H1 (cell line): ENCODE measurements at regions not wholly inside any gene's neighbourhood (a gene's known extent, or its start where the extent isn't known, plus 50 kb on each side); places are given as distances from the start of the nearest gene placed in this dataset.

ENCODE experiments used
- CTCF ChIA-PET: fragments of 300-600 bp; sonication (Branson Sonifier 250); formaldehyde crosslinking; loops from one replicate; lab custom pipeline; 2021; ENCODE audit not compliant: partially characterized antibody; lab: Charles Lee
- POLR2A ChIA-PET: fragments of 300-600 bp; sonication (Branson Sonifier 250); formaldehyde crosslinking; loops from one replicate; lab custom pipeline; 2021; ENCODE audit warnings: inconsistent platforms; ENCODE audit not compliant: partially characterized antibody; lab: Charles Lee
- DNase-seq, 2 experiments: peaks; one replicate each; pipeline versions ENCODE4 v3.0.0 to v3.0.0-alpha.2; 2010 to 2022; ENCODE audit warnings: low spot score in 2 of 2, low read depth in 1 of 2, mixed read lengths in 1 of 2
- FAIRE-seq: peaks from 2 replicates; lab custom pipeline; 2011; peaks lifted over from hg19 to GRCh38; lab: Jason Lieb, UNC
- H2AFZ ChIP-seq: 2 replicates; pipeline ENCODE4 v1.8.1; 2012; ENCODE audit warnings: low read length, inconsistent platforms
- H2AK5ac ChIP-seq: 2 replicates; pipeline ENCODE4 v1.6.1; 2013; ENCODE audit warnings: low read depth, low read length
- H2BK120ac ChIP-seq: replicated peaks from 2 replicates; pipeline ENCODE3; 2013; ENCODE audit warnings: low read depth, low read length, inconsistent platforms
- H2BK12ac ChIP-seq: 2 replicates; pipeline ENCODE4 v1.6.1; 2013; ENCODE audit warnings: low read depth, low read length
- H2BK15ac ChIP-seq: 2 replicates; pipeline ENCODE4 v1.6.1; 2013; ENCODE audit warnings: low read length
- H2BK20ac ChIP-seq: 2 replicates; pipeline ENCODE4 v1.6.1; 2013; ENCODE audit warnings: low read length
- H2BK5ac ChIP-seq: 2 replicates; pipeline ENCODE4 v1.6.1; 2013; ENCODE audit warnings: low read depth, low read length
- H3K14ac ChIP-seq: 2 replicates; pipeline ENCODE4 v1.6.1; 2013; ENCODE audit warnings: inconsistent platforms; ENCODE audit not compliant: insufficient read length
- H3K18ac ChIP-seq: 2 replicates; pipeline ENCODE4 v1.6.1; 2013; ENCODE audit warnings: low read length; ENCODE audit errors: extremely low read depth
- H3K23ac ChIP-seq: 2 replicates; pipeline ENCODE4 v1.6.1; 2013; ENCODE audit warnings: inconsistent platforms; ENCODE audit not compliant: insufficient read length
- H3K23me2 ChIP-seq: 2 replicates; pipeline ENCODE4 v1.6.1; 2013; ENCODE audit warnings: low read depth, low read length
- H3K27ac ChIP-seq: 2 replicates; pipeline ENCODE4 v1.6.1; 2011; ENCODE audit warnings: low read depth, low read length, inconsistent platforms
- H3K27me3 ChIP-seq, 4 experiments: replicated peaks in 1 of 4; 1 replicate in 1 of 4; 2 replicates in 3 of 4; pipeline versions ENCODE4 v1.6.1 to v1.8.1; 2011 to 2013; ENCODE audit warnings: low read length in 3 of 4, mild to moderate bottlenecking in 3 of 4, inconsistent platforms in 2 of 4, mixed read lengths in 2 of 4, moderate library complexity in 1 of 4; ENCODE audit not compliant: control insufficient read depth in 3 of 4, insufficient read depth in 3 of 4; ENCODE audit errors: extremely low read depth in 1 of 4
- H3K36me3 ChIP-seq, 4 experiments: 2 replicates each; pipeline versions ENCODE4 v1.6.1 to v1.8.1; 2011 to 2013; ENCODE audit warnings: mild to moderate bottlenecking in 4 of 4, low read length in 3 of 4, moderate library complexity in 2 of 4, control low read depth in 1 of 4, inconsistent platforms in 1 of 4; ENCODE audit not compliant: insufficient read depth in 4 of 4, control insufficient read depth in 2 of 4
- H3K4ac ChIP-seq: replicated peaks from 2 replicates; pipeline ENCODE3; 2013; ENCODE audit warnings: low read length, low read depth, mixed read lengths, inconsistent platforms; ENCODE audit not compliant: insufficient read length
- H3K4me1 ChIP-seq, 4 experiments: replicated peaks in 1 of 4; 1 replicate in 1 of 4; 2 replicates in 3 of 4; pipeline versions ENCODE4 v1.6.1 to v1.8.1; 2011 to 2013; ENCODE audit warnings: low read length in 3 of 4, inconsistent platforms in 2 of 4, mixed read lengths in 1 of 4; ENCODE audit not compliant: insufficient read depth in 4 of 4, control insufficient read depth in 3 of 4
- H3K4me2 ChIP-seq, 2 experiments: 2 replicates each; pipeline versions ENCODE4 v1.6.1 to v1.8.1; 2011 to 2013; ENCODE audit warnings: low read depth in 2 of 2, low read length in 2 of 2, control low read depth in 1 of 2, inconsistent platforms in 1 of 2, mild to moderate bottlenecking in 1 of 2; ENCODE audit not compliant: insufficient read depth in 1 of 2
- H3K4me3 ChIP-seq, 4 experiments: fragments of 200-600, 300-600 bp in 1 of 4; sonication (generic), shearing (Covaris generic), sonication (Bioruptor Twin) in 1 of 4; 2 replicates each; pipeline versions ENCODE4 v1.5.1 to v1.8.1; 2011 to 2016; ENCODE audit warnings: low read length in 4 of 4, low read depth in 3 of 4, control low read depth in 2 of 4, inconsistent platforms in 2 of 4, mild to moderate bottlenecking in 2 of 4, mixed read lengths in 1 of 4, moderate library complexity in 1 of 4; ENCODE audit not compliant: insufficient read depth in 2 of 4; ENCODE audit errors: extremely low read depth in 1 of 4
- H3K56ac ChIP-seq: replicated peaks from 2 replicates; pipeline ENCODE3; 2013; ENCODE audit warnings: low read depth, mild to moderate bottlenecking, mixed read lengths, low read length, inconsistent platforms; ENCODE audit not compliant: insufficient read length
- H3K79me1 ChIP-seq: 2 replicates; pipeline ENCODE4 v1.6.1; 2013; ENCODE audit warnings: low read depth, low read length, control low read depth
- H3K79me2 ChIP-seq, 2 experiments: 2 replicates each; pipeline versions ENCODE4 v1.6.1 to v1.8.1; 2012 to 2013; ENCODE audit warnings: low read length in 2 of 2, mild to moderate bottlenecking in 2 of 2, inconsistent platforms in 1 of 2; ENCODE audit not compliant: insufficient read depth in 2 of 2, control insufficient read depth in 1 of 2
- H3K9ac ChIP-seq, 4 experiments: replicated peaks in 1 of 4; 1 replicate in 1 of 4; 2 replicates in 3 of 4; pipeline versions ENCODE4 v1.6.1 to v1.8.1; 2011 to 2013; ENCODE audit warnings: low read depth in 3 of 4, low read length in 3 of 4, control low read depth in 2 of 4, mild to moderate bottlenecking in 2 of 4, moderate library complexity in 2 of 4, inconsistent platforms in 1 of 4; ENCODE audit errors: extremely low read depth in 1 of 4
- H3K9me3 ChIP-seq, 2 experiments: 2 replicates each; pipeline versions ENCODE4 v1.6.1 to v1.8.1; 2012 to 2013; ENCODE audit warnings: mild to moderate bottlenecking in 2 of 2, moderate library complexity in 2 of 2, control low read depth in 1 of 2, inconsistent platforms in 1 of 2, low read depth in 1 of 2, low read length in 1 of 2, mixed read lengths in 1 of 2; ENCODE audit not compliant: insufficient read depth in 2 of 2
- H4K20me1 ChIP-seq, 2 experiments: replicated peaks in 1 of 2; 2 replicates each; pipeline versions ENCODE3 to v1.8.1; 2011 to 2013; ENCODE audit warnings: inconsistent platforms in 2 of 2, low read length in 2 of 2, mild to moderate bottlenecking in 1 of 2; ENCODE audit not compliant: insufficient read depth in 2 of 2, control insufficient read depth in 1 of 2
- H4K5ac ChIP-seq: 2 replicates; pipeline ENCODE4 v1.6.1; 2013; ENCODE audit warnings: low read length, low read depth, mixed read lengths, inconsistent platforms; ENCODE audit not compliant: insufficient read length
- H4K8ac ChIP-seq: 2 replicates; pipeline ENCODE4 v1.8.0; 2013; ENCODE audit warnings: mild to moderate bottlenecking, moderate library complexity, low read length, inconsistent platforms; ENCODE audit not compliant: insufficient read depth; ENCODE audit errors: extremely low read depth
- H4K91ac ChIP-seq: replicated peaks from 2 replicates; pipeline ENCODE3; 2013; ENCODE audit warnings: low read length, mixed read lengths, inconsistent platforms; ENCODE audit not compliant: insufficient read length
- BRCA1 ChIP-seq: IDR thresholded peaks from 2 replicates; pipeline ENCODE4 v1.6.1; 2012; ENCODE audit warnings: low read depth, low read length, improper control_type of control experiment
- CBX8 ChIP-seq: fragments of 300-800, 300-1000 bp; sonication (generic); IDR thresholded peaks from 2 replicates; pipeline ENCODE4 v1.7.1; 2016; ENCODE audit warnings: low read depth, low read length, borderline replicate concordance
- CHD1 ChIP-seq: IDR thresholded peaks from 2 replicates; pipeline ENCODE4 v1.6.1; 2012; ENCODE audit warnings: low read depth, low read length, improper control_type of control experiment
- CTBP2 ChIP-seq: IDR thresholded peaks from 2 replicates; pipeline ENCODE4 v1.7.0; 2011; ENCODE audit warnings: borderline replicate concordance, mild to moderate bottlenecking, moderate library complexity, mixed read lengths, low read length; ENCODE audit not compliant: insufficient read depth, insufficient read length
- EGR1 ChIP-seq: IDR thresholded peaks from 2 replicates; pipeline ENCODE4 v1.6.1; 2011; ENCODE audit warnings: low read depth, low read length, borderline replicate concordance
- HDAC2 ChIP-seq, 2 experiments: fragments of 300-600 bp in 1 of 2; sonication (generic) in 1 of 2; IDR thresholded peaks; 2 replicates each; pipeline ENCODE4 v1.6.1; 2011 to 2012; ENCODE audit warnings: low read depth in 2 of 2, low read length in 2 of 2, mild to moderate bottlenecking in 2 of 2, moderate library complexity in 2 of 2, borderline replicate concordance in 1 of 2, inconsistent platforms in 1 of 2
- HDAC6 ChIP-seq: IDR thresholded peaks from one replicate; pipeline ENCODE4 v1.7.1; 2012; ENCODE audit warnings: low read depth, mild to moderate bottlenecking, inconsistent platforms, low read length, moderate library complexity
- POU5F1 ChIP-seq: IDR thresholded peaks from 2 replicates; pipeline ENCODE4 v1.6.1; 2011; ENCODE audit warnings: low read depth, mild to moderate bottlenecking, low read length, moderate library complexity
- RBBP5 ChIP-seq: IDR thresholded peaks from 2 replicates; pipeline ENCODE4 v1.7.1; 2012; ENCODE audit warnings: low read depth, mild to moderate bottlenecking, inconsistent platforms, low read length, moderate library complexity, borderline replicate concordance
- RFX5 ChIP-seq: IDR thresholded peaks from 2 replicates; pipeline ENCODE4 v1.6.1; 2011; ENCODE audit warnings: low read depth, low read length, improper control_type of control experiment, borderline replicate concordance
- SRF ChIP-seq: IDR thresholded peaks from 2 replicates; pipeline ENCODE4 v1.6.1; 2011; ENCODE audit warnings: mild to moderate bottlenecking, low read depth, low read length, moderate library complexity
- SUZ12 ChIP-seq: fragments of 200-600 bp; sonication (generic); IDR thresholded peaks from 2 replicates; pipeline ENCODE4 v1.6.1; 2012; ENCODE audit warnings: mild to moderate bottlenecking, inconsistent platforms, low read length, moderate library complexity, mixed read lengths
- TEAD4 ChIP-seq: IDR thresholded peaks from 2 replicates; pipeline ENCODE4 v1.6.1; 2012; ENCODE audit warnings: low read depth, low read length, inconsistent platforms, mixed read lengths
- YY1 ChIP-seq: IDR thresholded peaks from 2 replicates; pipeline ENCODE4 v1.6.1; 2011; ENCODE audit warnings: low read depth, mild to moderate bottlenecking, low read length
- ZNF274 ChIP-seq: IDR thresholded peaks from 2 replicates; pipeline ENCODE4 v1.7.0; 2012; ENCODE audit warnings: low read length, borderline replicate concordance; ENCODE audit errors: extremely low read depth
- WGBS, 2 experiments: shearing (Covaris generic) in 1 of 2; methylation state at CpG; one replicate each; pipeline versions ENCODE4 v1.1.6 to v1.1.7; 2013 to 2015; ENCODE audit warnings: low lambda C conversion rate in 2 of 2, mixed read lengths in 2 of 2, inconsistent platforms in 1 of 2, low coverage in 1 of 2, missing lambda C conversion rate in 1 of 2; ENCODE audit not compliant: insufficient replicate concordance in 2 of 2, insufficient coverage in 1 of 2, insufficient read length in 1 of 2; ENCODE audit errors: extremely low coverage in 1 of 2, missing lambda C conversion rate in 1 of 2; 5-methylcytosine and 5-hydroxymethylcytosine counted together

GRCh38 chr2:150561076-150561475, 73.6 kb upstream of the RND3 start:
- WGBS, 2 experiments, result 85% methylated on average over 1 of the region's 1 CpG; no CpG with 5 or more reads in 1 of the 2 experiments
- POLR2A ChIA-PET, result no interaction called here
- Histone ChIP-seq H3K4me2 (no peak overlapping the region), H2BK12ac (no peak overlapping the region), H2AK5ac (no peak overlapping the region), H3K9me3 (no peaks in the 10 kb centered on the region), H3K27me3 (no peaks in the 10 kb centered on the region), H3K79me1 (no peaks in the 10 kb centered on the region), H4K91ac (no peak overlapping the region), H3K4me1 (no peaks in the 10 kb centered on the region; a peak in 1 of 7 replicates), H3K56ac (no peak overlapping the region), H2BK15ac (no peak overlapping the region), H2AFZ (no peak overlapping the region), H2BK20ac (no peak overlapping the region), H3K23ac (no peak overlapping the region), H2BK120ac (no peak overlapping the region), H3K23me2 (no peaks in the 10 kb centered on the region), H2BK5ac (no peak overlapping the region), H3K36me3 (no peaks in the 10 kb centered on the region), H4K8ac (no peak overlapping the region), H4K5ac (no peak overlapping the region), H3K14ac (no peak overlapping the region), H3K27ac (no peak overlapping the region), H4K20me1 (no peaks in the 10 kb centered on the region), H3K9ac (no peak overlapping the region), H3K4me3 (no peak overlapping the region), H3K18ac (no peak overlapping the region), H3K79me2 (no peaks in the 10 kb centered on the region), H3K4ac (no peak overlapping the region)
- CTCF ChIA-PET, result interaction anchor here (1.2 kb wide), 1 partner anchor 12 kb away, joined by 8 read pairs; no protein-coding TSS in a partner anchor
- FAIRE-seq, result no peak
- TF ChIP-seq RBBP5, result no peak
- TF ChIP-seq TEAD4, result no peak
- no peak for TF ChIP-seq BRCA1
- TF ChIP-seq CTBP2, result no peak
- TF ChIP-seq YY1, result no peak
- no peak for TF ChIP-seq HDAC6
- TF ChIP-seq EGR1, result no peak
- no peak for TF ChIP-seq SUZ12
- TF ChIP-seq POU5F1, result no peak
- no peak for TF ChIP-seq HDAC2 (IDR thresholded peaks at IDR 0.05; ENCODE audit: borderline replicate concordance in 1 of 2, low read depth in 2 of 2, low read length in 2 of 2)
- no peak for TF ChIP-seq RFX5
- TF ChIP-seq CBX8, result no peak
- no peak for TF ChIP-seq ZNF274
- TF ChIP-seq CHD1, result no peak
- TF ChIP-seq SRF, result no peak
- no peak for DNase-seq
